ENCODE measurements at regions not wholly inside any gene's neighbourhood (a gene's known extent, or its start where the extent isn't known, plus 50 kb on each side); places are given as distances from the start of the nearest gene placed in this dataset.

DNA sequence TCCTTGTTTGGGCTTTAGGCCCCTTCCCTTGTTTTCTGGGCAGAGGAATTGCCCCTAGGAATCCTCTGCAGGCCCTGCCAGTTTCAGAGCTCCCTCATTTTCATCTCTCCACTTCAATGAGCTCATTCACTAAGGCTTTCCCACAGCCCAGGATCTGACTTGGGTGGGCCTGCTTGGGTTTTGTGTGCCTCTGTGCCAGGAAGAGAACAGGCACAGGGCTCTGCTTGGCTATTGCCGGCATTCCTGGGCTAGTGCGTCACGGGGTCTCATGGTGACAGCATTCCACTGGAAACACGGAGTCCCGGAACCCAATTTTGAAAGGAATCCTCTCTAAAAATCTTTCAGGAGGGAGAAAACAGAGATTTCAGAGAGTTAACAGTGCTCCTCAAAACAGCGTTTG is 150.5 kb downstream of the VCX3A start:
- no peak for TF ChIP-seq POLR2AphosphoS5 (IDR thresholded peaks at IDR 0.05; ENCODE audit: low read depth)
- TF ChIP-seq, protein P1, sequence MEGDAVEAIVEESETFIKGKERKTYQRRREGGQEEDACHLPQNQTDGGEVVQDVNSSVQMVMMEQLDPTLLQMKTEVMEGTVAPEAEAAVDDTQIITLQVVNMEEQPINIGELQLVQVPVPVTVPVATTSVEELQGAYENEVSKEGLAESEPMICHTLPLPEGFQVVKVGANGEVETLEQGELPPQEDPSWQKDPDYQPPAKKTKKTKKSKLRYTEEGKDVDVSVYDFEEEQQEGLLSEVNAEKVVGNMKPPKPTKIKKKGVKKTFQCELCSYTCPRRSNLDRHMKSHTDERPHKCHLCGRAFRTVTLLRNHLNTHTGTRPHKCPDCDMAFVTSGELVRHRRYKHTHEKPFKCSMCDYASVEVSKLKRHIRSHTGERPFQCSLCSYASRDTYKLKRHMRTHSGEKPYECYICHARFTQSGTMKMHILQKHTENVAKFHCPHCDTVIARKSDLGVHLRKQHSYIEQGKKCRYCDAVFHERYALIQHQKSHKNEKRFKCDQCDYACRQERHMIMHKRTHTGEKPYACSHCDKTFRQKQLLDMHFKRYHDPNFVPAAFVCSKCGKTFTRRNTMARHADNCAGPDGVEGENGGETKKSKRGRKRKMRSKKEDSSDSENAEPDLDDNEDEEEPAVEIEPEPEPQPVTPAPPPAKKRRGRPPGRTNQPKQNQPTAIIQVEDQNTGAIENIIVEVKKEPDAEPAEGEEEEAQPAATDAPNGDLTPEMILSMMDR (IDR thresholded peaks at IDR 0.05; ENCODE audit: insufficient read depth, low read length) = no peak
- no peak for TF ChIP-seq SPI1 (IDR thresholded peaks at IDR 0.05; ENCODE audit: borderline replicate concordance, low read depth)
- TF ChIP-seq, protein P2, sequence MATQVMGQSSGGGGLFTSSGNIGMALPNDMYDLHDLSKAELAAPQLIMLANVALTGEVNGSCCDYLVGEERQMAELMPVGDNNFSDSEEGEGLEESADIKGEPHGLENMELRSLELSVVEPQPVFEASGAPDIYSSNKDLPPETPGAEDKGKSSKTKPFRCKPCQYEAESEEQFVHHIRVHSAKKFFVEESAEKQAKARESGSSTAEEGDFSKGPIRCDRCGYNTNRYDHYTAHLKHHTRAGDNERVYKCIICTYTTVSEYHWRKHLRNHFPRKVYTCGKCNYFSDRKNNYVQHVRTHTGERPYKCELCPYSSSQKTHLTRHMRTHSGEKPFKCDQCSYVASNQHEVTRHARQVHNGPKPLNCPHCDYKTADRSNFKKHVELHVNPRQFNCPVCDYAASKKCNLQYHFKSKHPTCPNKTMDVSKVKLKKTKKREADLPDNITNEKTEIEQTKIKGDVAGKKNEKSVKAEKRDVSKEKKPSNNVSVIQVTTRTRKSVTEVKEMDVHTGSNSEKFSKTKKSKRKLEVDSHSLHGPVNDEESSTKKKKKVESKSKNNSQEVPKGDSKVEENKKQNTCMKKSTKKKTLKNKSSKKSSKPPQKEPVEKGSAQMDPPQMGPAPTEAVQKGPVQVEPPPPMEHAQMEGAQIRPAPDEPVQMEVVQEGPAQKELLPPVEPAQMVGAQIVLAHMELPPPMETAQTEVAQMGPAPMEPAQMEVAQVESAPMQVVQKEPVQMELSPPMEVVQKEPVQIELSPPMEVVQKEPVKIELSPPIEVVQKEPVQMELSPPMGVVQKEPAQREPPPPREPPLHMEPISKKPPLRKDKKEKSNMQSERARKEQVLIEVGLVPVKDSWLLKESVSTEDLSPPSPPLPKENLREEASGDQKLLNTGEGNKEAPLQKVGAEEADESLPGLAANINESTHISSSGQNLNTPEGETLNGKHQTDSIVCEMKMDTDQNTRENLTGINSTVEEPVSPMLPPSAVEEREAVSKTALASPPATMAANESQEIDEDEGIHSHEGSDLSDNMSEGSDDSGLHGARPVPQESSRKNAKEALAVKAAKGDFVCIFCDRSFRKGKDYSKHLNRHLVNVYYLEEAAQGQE (IDR thresholded peaks at IDR 0.05; ENCODE audit: insufficient replicate concordance, low read depth) = no peak
- no peak for TF ChIP-seq GABPA (IDR thresholded peaks at IDR 0.05; ENCODE audit: low read depth)
- Histone ChIP-seq H3K4me3 (replicated peaks; ENCODE audit: insufficient read depth, low read length) (no peak overlapping the region), H3K27me3 (ENCODE audit: insufficient read depth, poor library complexity, severe bottlenecking) (no peaks in the 10 kb centered on the region), H3K27ac (replicated peaks) (no peak overlapping the region)
- no peak for DNase-seq (ENCODE audit: low read depth in 1 of 2, low spot score in 1 of 2)

DNA sequence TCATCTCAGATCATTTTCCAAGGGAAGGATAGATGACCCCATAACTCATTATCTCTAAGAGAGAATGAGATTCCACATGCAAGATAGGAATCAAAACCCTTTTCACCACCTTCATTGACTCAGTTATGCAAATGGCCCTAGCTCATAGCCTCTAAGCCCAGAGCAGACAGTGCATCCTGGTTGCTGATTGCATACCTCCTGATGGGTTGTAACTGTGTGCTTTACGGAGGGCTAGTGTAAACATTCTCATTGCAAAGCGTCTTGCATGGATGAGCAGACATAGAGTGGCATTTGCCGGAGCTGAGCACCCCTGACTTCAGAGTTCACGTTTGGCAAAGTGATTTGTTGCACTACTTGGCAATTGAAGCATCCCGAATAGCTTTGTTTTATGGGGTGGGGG is 151.0 kb downstream of the VCX3A start:
- no peak for DNase-seq (ENCODE audit: low read depth in 1 of 2, low spot score in 1 of 2)
- H3K4me3 ChIP-seq (replicated peaks; ENCODE audit: insufficient read depth, low read length) = no peak overlapping the region

GRCh38 chrX:6383488-6383887 is 151.4 kb downstream of the VCX3A start:
- Histone ChIP-seq H3K27ac (replicated peaks) (no peak overlapping the region), H3K4me3 (replicated peaks; ENCODE audit: insufficient read depth, low read length) (no peak overlapping the region), H3K27me3 (ENCODE audit: insufficient read depth, poor library complexity, severe bottlenecking) (no peaks in the 10 kb centered on the region)
- DNase-seq (ENCODE audit: low read depth in 1 of 2, low spot score in 1 of 2) = no peak
- TF ChIP-seq, protein P2 (IDR thresholded peaks at IDR 0.05; ENCODE audit: insufficient replicate concordance, low read depth) = no peak

More for the DNA sequence above, 151.0 kb downstream of the VCX3A start:
- TF ChIP-seq, protein P2 (IDR thresholded peaks at IDR 0.05; ENCODE audit: insufficient replicate concordance, low read depth) = no peak
- TF ChIP-seq SPI1 (IDR thresholded peaks at IDR 0.05; ENCODE audit: borderline replicate concordance, low read depth) (no peak), GABPA (IDR thresholded peaks at IDR 0.05; ENCODE audit: low read depth) (no peak), POLR2AphosphoS5 (IDR thresholded peaks at IDR 0.05; ENCODE audit: low read depth) (no peak)
- TF ChIP-seq, protein P1 (IDR thresholded peaks at IDR 0.05; ENCODE audit: insufficient read depth, low read length) = no peak
- no peaks in the 10 kb centered on the region for H3K27me3 ChIP-seq (ENCODE audit: insufficient read depth, poor library complexity, severe bottlenecking)
- H3K27ac ChIP-seq (replicated peaks) = no peak overlapping the region

DNA sequence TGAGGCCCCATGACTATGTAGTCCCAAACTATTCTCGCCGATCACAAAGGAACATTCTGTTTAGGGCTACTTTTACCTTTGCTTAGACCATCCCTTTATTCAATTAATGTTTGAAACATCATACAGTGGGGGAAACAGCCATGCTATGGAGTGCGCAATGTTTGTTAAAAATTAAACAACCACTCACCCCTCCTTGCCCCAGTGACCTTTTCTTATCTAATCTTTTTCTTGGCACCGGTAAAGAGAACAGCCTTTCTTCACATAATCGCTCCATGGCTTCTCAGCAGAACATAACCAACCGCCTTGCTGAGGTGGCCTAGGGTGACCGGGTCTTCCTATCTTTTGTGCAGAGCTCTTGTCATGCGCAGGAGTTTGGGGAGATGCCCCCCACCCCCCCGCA is 152.6 kb downstream of the VCX3A start:
- TF ChIP-seq, protein P2 (IDR thresholded peaks at IDR 0.05; ENCODE audit: insufficient replicate concordance, low read depth) = no peak
- DNase-seq (ENCODE audit: low read depth in 1 of 2, low spot score in 1 of 2) = no peak
- H3K27ac ChIP-seq (replicated peaks) = no peak overlapping the region
- no peaks in the 10 kb centered on the region for H3K27me3 ChIP-seq (ENCODE audit: insufficient read depth, poor library complexity, severe bottlenecking)
- no peak overlapping the region for H3K4me3 ChIP-seq (replicated peaks; ENCODE audit: insufficient read depth, low read length)

Data from HL-60 (cell line).